AG09309 (cell line): ENCODE measurements at regions not wholly inside any gene's neighbourhood (a gene's known extent, or its start where the extent isn't known, plus 50 kb on each side); places are given as distances from the start of the nearest gene placed in this dataset.

Source experiments
- DNase-seq: peaks from one replicate; pipeline ENCODE4 v3.0.0-alpha.2; 2010; ENCODE audit warnings: low read depth
- H3K4me3 ChIP-seq: 2 replicates; pipeline ENCODE4 v1.5.1; 2011; ENCODE audit warnings: mild to moderate bottlenecking, low read depth, low read length, moderate library complexity; ENCODE audit not compliant: control insufficient read depth
- CTCF ChIP-seq: IDR thresholded peaks from 2 replicates; pipeline ENCODE4 v1.5.1; 2011; ENCODE audit warnings: mild to moderate bottlenecking, low read depth, low read length, inconsistent platforms; ENCODE audit not compliant: insufficient read depth, control insufficient read depth; ENCODE audit errors: missing control alignments

- DNase-seq: no peak
- H3K4me3 ChIP-seq: no peak overlapping the region
- no peak for TF ChIP-seq CTCF
Observed at GRCh38 chr10:75291805-75292204, 56.0 kb upstream of the COMTD1 start.

GRCh38 chr10:75288140-75288711, 52.5 kb upstream of the COMTD1 start:
- no peak for TF ChIP-seq CTCF
- no peak for DNase-seq
- no peak overlapping the region for H3K4me3 ChIP-seq

- no peak for DNase-seq
- TF ChIP-seq CTCF: no peak
- H3K4me3 ChIP-seq: no peak overlapping the region
Observed at GRCh38 chr10:75287697-75288096, 51.9 kb upstream of the COMTD1 start.

- TF ChIP-seq CTCF: no peak
- DNase-seq: no peak
- no peak overlapping the region for H3K4me3 ChIP-seq
Observed at GRCh38 chr10:75286901-75287300, 51.1 kb upstream of the COMTD1 start.
